BJ (cell line): ENCODE measurements at regions not wholly inside any gene's neighbourhood (a gene's known extent, or its start where the extent isn't known, plus 50 kb on each side); places are given as distances from the start of the nearest gene placed in this dataset.

Experiments
- CTCF ChIA-PET: fragments of 350-600 bp; formaldehyde crosslinking; extraction: SDS; loops from one replicate; lab custom pipeline; 2021; ENCODE audit warnings: antibody characterized with exemption, inconsistent platforms; lab: Yijun Ruan, JAX
- POLR2A ChIA-PET: fragments of 300-600 bp; sonication (Branson Sonifier 250); formaldehyde crosslinking; extraction: SDS; loops from one replicate; lab custom pipeline; 2021; ENCODE audit warnings: antibody characterized with exemption; lab: Charles Lee
- DNase-seq: peaks from one replicate; pipeline ENCODE4 v3.0.0-alpha.2; 2011; ENCODE audit warnings: low read depth
- H3K27me3 ChIP-seq: 2 replicates; pipeline ENCODE4 v1.6.0; 2011; ENCODE audit warnings: low read length; ENCODE audit not compliant: control insufficient read depth, insufficient read depth
- H3K36me3 ChIP-seq: 2 replicates; pipeline ENCODE4 v1.5.1; 2011; ENCODE audit warnings: low read length; ENCODE audit not compliant: control insufficient read depth, insufficient read depth
- H3K4me3 ChIP-seq: 2 replicates; pipeline ENCODE4 v1.5.1; 2011; ENCODE audit warnings: low read depth, mild to moderate bottlenecking, control low read depth, low read length
- TF ChIP-seq, protein P1 (sequence below): IDR thresholded peaks from 2 replicates; pipeline ENCODE4 v1.5.1; 2011; ENCODE audit warnings: low read depth, mild to moderate bottlenecking, control low read depth, inconsistent platforms, low read length, moderate library complexity; ENCODE audit not compliant: insufficient read depth

DNA sequence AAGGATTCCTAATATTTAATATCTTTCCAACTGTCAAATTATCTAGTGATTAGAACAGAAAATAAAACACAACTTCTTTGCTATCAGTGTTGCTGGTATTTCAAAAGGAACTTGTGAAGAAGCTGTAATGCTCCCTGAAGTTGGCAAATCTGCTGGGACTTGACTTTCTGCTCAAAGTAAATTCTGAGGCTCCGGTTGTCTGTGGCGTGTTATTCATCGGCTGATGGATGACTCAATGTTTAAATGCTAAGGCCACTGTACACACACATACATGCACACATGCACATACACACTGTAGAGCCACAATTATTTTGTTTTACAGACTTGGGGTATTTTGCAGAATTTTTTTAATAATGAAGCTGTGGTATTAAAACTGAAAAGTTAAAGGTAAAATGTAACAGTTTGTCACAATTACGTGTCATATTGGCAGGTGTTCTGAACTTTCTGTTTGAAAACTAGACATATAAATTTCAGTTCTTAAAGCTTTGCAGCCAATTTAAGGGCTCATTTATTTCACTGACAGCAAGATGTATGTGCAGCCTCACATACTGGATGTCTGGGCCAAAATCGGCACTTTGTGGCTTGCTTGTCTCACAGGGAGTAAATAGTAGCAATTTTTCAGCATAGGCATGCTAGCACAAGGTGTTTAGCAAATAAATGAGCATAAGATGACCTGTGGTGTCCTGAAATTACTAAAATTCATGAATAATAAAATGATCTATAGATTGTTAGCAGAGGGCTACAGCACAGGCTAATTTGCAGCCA lies 1691.7 kb upstream of the PCDH20 start:
- POLR2A ChIA-PET, result no interaction called here
- no peak overlapping the region for H3K4me3 ChIP-seq

DNA sequence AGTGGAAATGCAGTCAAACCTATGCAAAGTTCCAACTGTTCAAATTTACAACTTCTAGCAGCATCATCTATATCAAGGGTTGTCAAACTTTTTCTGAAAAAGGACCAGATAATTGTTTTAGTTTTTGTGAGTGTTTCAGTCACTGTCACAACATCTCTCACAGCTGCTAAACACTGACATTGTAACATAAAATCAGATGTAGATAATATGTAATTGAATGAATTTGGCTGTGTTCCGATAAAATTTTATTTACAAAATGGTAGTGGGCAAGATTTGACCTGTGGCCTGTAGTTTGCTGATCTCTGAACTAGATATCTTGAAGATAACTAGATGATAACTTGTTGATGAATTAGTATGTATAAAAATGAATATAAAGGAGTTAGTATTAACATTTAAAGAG lies 1679.1 kb upstream of the PCDH20 start:
- POLR2A ChIA-PET, result no interaction called here

More for the DNA sequence above, 1691.7 kb upstream of the PCDH20 start:
- CTCF ChIA-PET, result no interaction called here
- no peaks in the 10 kb centered on the region for H3K36me3 ChIP-seq
- TF ChIP-seq, protein P1, sequence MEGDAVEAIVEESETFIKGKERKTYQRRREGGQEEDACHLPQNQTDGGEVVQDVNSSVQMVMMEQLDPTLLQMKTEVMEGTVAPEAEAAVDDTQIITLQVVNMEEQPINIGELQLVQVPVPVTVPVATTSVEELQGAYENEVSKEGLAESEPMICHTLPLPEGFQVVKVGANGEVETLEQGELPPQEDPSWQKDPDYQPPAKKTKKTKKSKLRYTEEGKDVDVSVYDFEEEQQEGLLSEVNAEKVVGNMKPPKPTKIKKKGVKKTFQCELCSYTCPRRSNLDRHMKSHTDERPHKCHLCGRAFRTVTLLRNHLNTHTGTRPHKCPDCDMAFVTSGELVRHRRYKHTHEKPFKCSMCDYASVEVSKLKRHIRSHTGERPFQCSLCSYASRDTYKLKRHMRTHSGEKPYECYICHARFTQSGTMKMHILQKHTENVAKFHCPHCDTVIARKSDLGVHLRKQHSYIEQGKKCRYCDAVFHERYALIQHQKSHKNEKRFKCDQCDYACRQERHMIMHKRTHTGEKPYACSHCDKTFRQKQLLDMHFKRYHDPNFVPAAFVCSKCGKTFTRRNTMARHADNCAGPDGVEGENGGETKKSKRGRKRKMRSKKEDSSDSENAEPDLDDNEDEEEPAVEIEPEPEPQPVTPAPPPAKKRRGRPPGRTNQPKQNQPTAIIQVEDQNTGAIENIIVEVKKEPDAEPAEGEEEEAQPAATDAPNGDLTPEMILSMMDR, result no peak
- no peak for DNase-seq
- no peaks in the 10 kb centered on the region for H3K27me3 ChIP-seq

DNA sequence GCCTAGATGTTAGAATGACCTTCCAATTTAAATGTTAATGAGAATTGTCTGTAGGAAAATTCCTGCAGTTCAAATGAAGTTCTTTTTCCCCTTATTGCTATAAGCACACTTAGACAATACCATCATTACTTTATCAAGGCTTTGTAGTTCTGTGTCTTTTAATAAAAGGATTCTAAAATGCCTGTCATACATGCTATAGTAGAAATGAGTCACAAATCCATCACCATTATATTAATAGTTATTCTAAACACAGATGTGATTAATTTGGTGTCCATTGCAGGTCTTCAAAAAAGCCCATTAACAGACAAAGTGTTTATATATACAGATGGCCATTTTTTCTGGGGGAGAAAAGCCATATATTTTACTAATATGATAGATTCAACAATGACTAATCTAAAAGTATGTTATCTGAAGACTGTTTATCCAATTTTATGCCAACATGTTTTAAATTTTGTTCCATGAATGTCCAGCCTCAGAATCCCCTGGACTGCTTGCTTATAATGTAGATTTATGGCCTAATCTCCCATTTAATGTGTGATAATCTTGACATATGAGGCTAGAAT lies 1678.3 kb upstream of the PCDH20 start:
- no peak for DNase-seq
- H3K27me3 ChIP-seq, result no peaks in the 10 kb centered on the region
- TF ChIP-seq, protein P1, result no peak
- no peak overlapping the region for H3K4me3 ChIP-seq
- ChIA-PET POLR2A (no interaction called here), CTCF (no interaction called here)
- H3K36me3 ChIP-seq, result no peaks in the 10 kb centered on the region

More for the DNA sequence above, 1679.1 kb upstream of the PCDH20 start:
- CTCF ChIA-PET, result no interaction called here
- no peak for DNase-seq
- no peaks in the 10 kb centered on the region for H3K27me3 ChIP-seq
- TF ChIP-seq, protein P1, result no peak
- no peaks in the 10 kb centered on the region for H3K36me3 ChIP-seq
- H3K4me3 ChIP-seq, result no peak overlapping the region

GRCh38 chr13:63092456-63092855 lies 1676.8 kb upstream of the PCDH20 start:
- no peak for DNase-seq
- Histone ChIP-seq H3K4me3 (no peak overlapping the region), H3K36me3 (no peaks in the 10 kb centered on the region), H3K27me3 (no peaks in the 10 kb centered on the region)
- TF ChIP-seq, protein P1, result no peak
- CTCF ChIA-PET, result no interaction called here
- POLR2A ChIA-PET, result no interaction called here

DNA sequence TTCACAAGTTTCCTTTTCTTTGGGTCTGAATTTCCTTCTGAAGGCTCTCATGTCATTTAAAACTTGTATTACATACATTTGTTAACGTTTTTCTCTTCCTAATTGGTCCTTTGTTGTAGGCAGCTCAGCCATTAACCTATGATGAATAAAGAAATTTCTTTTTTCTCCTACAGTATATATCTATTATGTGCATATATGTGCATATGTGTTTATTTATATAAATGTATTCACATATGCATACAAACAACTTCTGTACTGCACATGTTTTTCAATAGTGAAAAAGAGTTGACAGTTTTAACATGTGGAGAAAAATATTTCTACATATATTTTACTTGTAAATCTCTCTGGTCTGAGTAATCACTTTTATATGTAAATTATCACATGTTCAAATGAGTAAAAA lies 1674.9 kb upstream of the PCDH20 start:
- H3K4me3 ChIP-seq, result no peak overlapping the region
- TF ChIP-seq, protein P1, result no peak
- ChIA-PET POLR2A (no interaction called here), CTCF (no interaction called here)
- DNase-seq, result no peak
- no peaks in the 10 kb centered on the region for H3K27me3 ChIP-seq
- H3K36me3 ChIP-seq, result no peaks in the 10 kb centered on the region
